ENCODE measurements at regions not wholly inside any gene's neighbourhood (a gene's known extent, or its start where the extent isn't known, plus 50 kb on each side); places are given as distances from the start of the nearest gene placed in this dataset.

GRCh38 chr18:9016633-9017166, 85.8 kb upstream of the NDUFV2 start:
- no peak for TF ChIP-seq CTCF (conservative IDR thresholded peaks at IDR 0.05)
- H3K36me3 Mint-ChIP-seq (ENCODE audit: low read depth): peaks cover 2% of the 10 kb centered on the region
- peaks cover 7% of the 10 kb centered on the region for H3K9me3 Mint-ChIP-seq
- no peak overlapping the region for H3K9ac ChIP-seq (ENCODE audit: extremely low read depth, low read length, poor library complexity, severe bottlenecking)
- no peaks in the 10 kb centered on the region for H3K27me3 ChIP-seq (ENCODE audit: control insufficient read depth, insufficient read depth, low read length, poor library complexity, severe bottlenecking)
- H3K4me3 Mint-ChIP-seq: no peak overlapping the region
- H3K27me3 Mint-ChIP-seq (ENCODE audit: insufficient read depth): peaks cover 8% of the 10 kb centered on the region
- no peaks in the 10 kb centered on the region for H3K4me1 ChIP-seq (ENCODE audit: control insufficient read depth, insufficient read depth, low read length)
- WGBS, 2 experiments (ENCODE audit: insufficient coverage in 1 of 2, insufficient read length in 1 of 2): 72% methylated on average over 14 to 16 of the region's 16 CpGs
- H3K4me3 ChIP-seq (ENCODE audit: low read length): no peak overlapping the region
- H3K9me3 ChIP-seq (ENCODE audit: control insufficient read depth, low read length): peaks cover 10% of the 10 kb centered on the region
- no peaks in the 10 kb centered on the region for H3K36me3 ChIP-seq (ENCODE audit: control insufficient read depth, insufficient read depth, low read length)
- peak overlapping the region; percentile 55 for H3K27ac Mint-ChIP-seq
- H3K27ac ChIP-seq (ENCODE audit: low read depth, low read length): peak overlapping the region; percentile 77
- H3K4me1 Mint-ChIP-seq: peaks cover 3% of the 10 kb centered on the region
- DNase-seq: no peak

GRCh38 chr18:9017167-9017904, 85.2 kb upstream of the NDUFV2 start:
- DNase-seq: peak; percentile 90
- Histone ChIP-seq H3K36me3 (ENCODE audit: control insufficient read depth, insufficient read depth, low read length) (no peaks in the 10 kb centered on the region), H3K9me3 (ENCODE audit: control insufficient read depth, low read length) (peaks cover 10% of the 10 kb centered on the region), H3K27ac (ENCODE audit: low read depth, low read length) (peak overlapping the region; percentile 77), H3K4me1 (ENCODE audit: control insufficient read depth, insufficient read depth, low read length) (no peaks in the 10 kb centered on the region), H3K4me3 (ENCODE audit: low read length) (no peak overlapping the region), H3K9ac (ENCODE audit: extremely low read depth, low read length, poor library complexity, severe bottlenecking) (no peak overlapping the region), H3K27me3 (ENCODE audit: control insufficient read depth, insufficient read depth, low read length, poor library complexity, severe bottlenecking) (no peaks in the 10 kb centered on the region)
- 51 to 63% methylated on average over 24 to 34 of the region's 34 CpGs for WGBS, 2 experiments (ENCODE audit: insufficient coverage in 1 of 2, insufficient read length in 1 of 2)
- Mint-ChIP-seq H3K9me3 (peaks cover 7% of the 10 kb centered on the region), H3K36me3 (ENCODE audit: low read depth) (peaks cover 2% of the 10 kb centered on the region), H3K4me3 (no peak overlapping the region), H3K4me1 (peaks cover 3% of the 10 kb centered on the region), H3K27me3 (ENCODE audit: insufficient read depth) (peaks cover 8% of the 10 kb centered on the region), H3K27ac (peak overlapping the region; percentile 55)
- no peak for TF ChIP-seq CTCF (conservative IDR thresholded peaks at IDR 0.05)

- no peaks in the 10 kb centered on the region for H3K27me3 ChIP-seq (ENCODE audit: control insufficient read depth, insufficient read depth, low read length, poor library complexity, severe bottlenecking)
- Mint-ChIP-seq H3K27ac (no peak overlapping the region), H3K4me3 (no peak overlapping the region), H3K4me1 (peaks cover 5% of the 10 kb centered on the region), H3K27me3 (ENCODE audit: insufficient read depth) (peaks cover 8% of the 10 kb centered on the region), H3K36me3 (ENCODE audit: low read depth) (peaks cover 2% of the 10 kb centered on the region), H3K9me3 (peaks cover 7% of the 10 kb centered on the region)
- H3K27ac ChIP-seq (ENCODE audit: low read depth, low read length): no peak overlapping the region
- H3K4me1 ChIP-seq (ENCODE audit: control insufficient read depth, insufficient read depth, low read length): no peaks in the 10 kb centered on the region
- no peak overlapping the region for H3K9ac ChIP-seq (ENCODE audit: extremely low read depth, low read length, poor library complexity, severe bottlenecking)
- DNase-seq: no peak
- H3K36me3 ChIP-seq (ENCODE audit: control insufficient read depth, insufficient read depth, low read length): no peaks in the 10 kb centered on the region
- no peak overlapping the region for H3K4me3 ChIP-seq (ENCODE audit: low read length)
- no peak for TF ChIP-seq CTCF (conservative IDR thresholded peaks at IDR 0.05)
- peaks cover 10% of the 10 kb centered on the region for H3K9me3 ChIP-seq (ENCODE audit: control insufficient read depth, low read length)
- WGBS, 2 experiments (ENCODE audit: insufficient coverage in 1 of 2, insufficient read length in 1 of 2): 78 to 84% methylated on average over 5 to 6 of the region's 6 CpGs
Observed at GRCh38 chr18:9017905-9018227, 84.6 kb upstream of the NDUFV2 start.

Measured in endodermal cell (in vitro differentiated cells).